Gastroesophageal sphincter (tissue), 4 donors: ENCODE measurements at regions not wholly inside any gene's neighbourhood (a gene's known extent, or its start where the extent isn't known, plus 50 kb on each side); places are given as distances from the start of the nearest gene placed in this dataset.

ENCODE experiments used
- ATAC-seq: fragments of 150-250 bp; one replicate; pipeline ENCODE4 v1.9.1; 2016; ENCODE audit warnings: mild to moderate bottlenecking, moderate library complexity
- H3K27ac ChIP-seq, 4 donors: fragments of 200-600 bp; sonication (generic) in 3 of 4; 1 replicate in 3 of 4; 2 replicates in 1 of 4; pipeline ENCODE4 v1.5.1; 2016 to 2019
- H3K27me3 ChIP-seq: fragments of 200-600 bp; sonication (generic); one replicate; pipeline ENCODE4 v1.5.1; 2019
- H3K36me3 ChIP-seq, 2 donors: fragments of 200-600 bp; sonication (generic); one replicate each; pipeline ENCODE4 v1.5.1; 2019; ENCODE audit warnings: control low read depth in 1 of 2
- H3K4me1 ChIP-seq, 3 donors: fragments of 200-600 bp; sonication (generic); 1 replicate in 2 of 3; 2 replicates in 1 of 3; pipeline ENCODE4 v1.5.1; 2016 to 2019; ENCODE audit warnings: control low read depth in 2 of 3
- H3K4me3 ChIP-seq, 2 donors: fragments of 200-600 bp; sonication (generic); one replicate each; pipeline ENCODE4 v1.5.1; 2019; ENCODE audit warnings: mild to moderate bottlenecking in 1 of 2, moderate library complexity in 1 of 2
- H3K9me3 ChIP-seq, 3 donors: fragments of 200-600 bp; sonication (generic); one replicate each; pipeline ENCODE4 v1.5.1; 2017 to 2019; ENCODE audit warnings: control low read depth in 2 of 3
- CTCF ChIP-seq, 4 experiments: fragments of 200-600 bp in 2 of 4; fragments of 450-650 bp in 2 of 4; sonication (generic) in 1 of 4; IDR thresholded peaks; one replicate each; pipeline ENCODE4 v1.5.1; 2017 to 2019; ENCODE audit warnings: antibody characterized with exemption in 4 of 4, mild to moderate bottlenecking in 2 of 4, moderate library complexity in 2 of 4
- EP300 ChIP-seq: sonication (generic); formaldehyde crosslinking; IDR thresholded peaks from one replicate; pipeline ENCODE4 v1.6.1; 2017; ENCODE audit warnings: antibody characterized with exemption, mild to moderate bottlenecking
- POLR2A ChIP-seq, 2 donors: fragments of 450-650 bp; IDR thresholded peaks; one replicate each; pipeline ENCODE4 v1.6.1; 2017; ENCODE audit warnings: antibody characterized with exemption in 2 of 2, mild to moderate bottlenecking in 2 of 2, moderate library complexity in 1 of 2
- POLR2AphosphoS5 ChIP-seq: sonication (generic); formaldehyde crosslinking; IDR thresholded peaks from one replicate; pipeline ENCODE4 v1.6.1; 2017; ENCODE audit warnings: antibody characterized with exemption
- WGBS, 2 donors: methylation state at CpG; one replicate each; pipeline ENCODE4 v1.1.5; 2018; ENCODE audit warnings: low coverage in 1 of 2; 5-methylcytosine and 5-hydroxymethylcytosine counted together

GRCh38 chr2:193521523-193521922 lies 1326.8 kb upstream of the TMEFF2 start:
- Histone ChIP-seq H3K4me1 (no peaks in the 10 kb centered on the region), H3K27me3 (no peaks in the 10 kb centered on the region), H3K4me3 (no peak overlapping the region), H3K36me3 (no peaks in the 10 kb centered on the region), H3K9me3 (no peaks in the 10 kb centered on the region), H3K27ac (no peak overlapping the region)
- no peak for ATAC-seq
- no peak for TF ChIP-seq CTCF (IDR thresholded peaks at IDR 0.05)
- no peak for TF ChIP-seq EP300
- WGBS, 2 donors = 60 to 94% methylated on average over 2 of the region's 2 CpGs

GRCh38 chr2:193520709-193521458 lies 1326.2 kb upstream of the TMEFF2 start:
- Histone ChIP-seq H3K4me1 (no peaks in the 10 kb centered on the region), H3K9me3 (no peaks in the 10 kb centered on the region), H3K36me3 (no peaks in the 10 kb centered on the region), H3K27me3 (no peaks in the 10 kb centered on the region), H3K27ac (no peak overlapping the region), H3K4me3 (no peak overlapping the region)
- ATAC-seq = no peak
- 75 to 88% methylated on average over 4 to 5 of the region's 5 CpGs for WGBS, 2 donors
- TF ChIP-seq POLR2AphosphoS5 = no peak
- no peak for TF ChIP-seq POLR2A (IDR thresholded peaks at IDR 0.05)
- TF ChIP-seq EP300 = no peak
- TF ChIP-seq CTCF (IDR thresholded peaks at IDR 0.05) = no peak

GRCh38 chr2:193518041-193518817 lies 1323.5 kb upstream of the TMEFF2 start:
- no peaks in the 10 kb centered on the region for H3K27me3 ChIP-seq
- ATAC-seq = no peak
- 70 to 72% methylated on average over 6 of the region's 6 CpGs for WGBS, 2 donors
- no peaks in the 10 kb centered on the region for H3K9me3 ChIP-seq
- H3K4me3 ChIP-seq = no peak overlapping the region
- H3K27ac ChIP-seq = no peak overlapping the region
- H3K4me1 ChIP-seq = no peaks in the 10 kb centered on the region
- TF ChIP-seq CTCF (IDR thresholded peaks at IDR 0.05) (no peak), POLR2AphosphoS5 (no peak), POLR2A (IDR thresholded peaks at IDR 0.05) (no peak), EP300 (no peak)
- H3K36me3 ChIP-seq = no peaks in the 10 kb centered on the region

- no peaks in the 10 kb centered on the region for H3K27me3 ChIP-seq
- WGBS, 2 donors = 73 to 81% methylated on average over 1 of the region's 1 CpG
- ATAC-seq = no peak
- no peak overlapping the region for H3K4me3 ChIP-seq
- H3K36me3 ChIP-seq = no peaks in the 10 kb centered on the region
- no peaks in the 10 kb centered on the region for H3K4me1 ChIP-seq
- TF ChIP-seq EP300 (no peak), POLR2A (IDR thresholded peaks at IDR 0.05) (no peak), CTCF (IDR thresholded peaks at IDR 0.05) (no peak), POLR2AphosphoS5 (no peak)
- H3K9me3 ChIP-seq = no peaks in the 10 kb centered on the region
- no peak overlapping the region for H3K27ac ChIP-seq
These were observed 1322.9 kb upstream of the TMEFF2 start for GRCh38 chr2:193517615-193518014.

GRCh38 chr2:193506035-193506434 lies 1311.3 kb upstream of the TMEFF2 start:
- Histone ChIP-seq H3K9me3 (no peaks in the 10 kb centered on the region), H3K36me3 (no peaks in the 10 kb centered on the region), H3K27me3 (no peaks in the 10 kb centered on the region), H3K4me3 (no peak overlapping the region), H3K27ac (no peak overlapping the region), H3K4me1 (no peaks in the 10 kb centered on the region)
- no peak for TF ChIP-seq POLR2AphosphoS5
- no peak for ATAC-seq
- WGBS, 2 donors = 98% methylated on average over 9 of the region's 11 CpGs; no CpG with 5 or more reads in 1 of the 2 donors
